Non-pigmented ciliary epithelial cell (primary cell): ENCODE measurements at regions not wholly inside any gene's neighbourhood (a gene's known extent, or its start where the extent isn't known, plus 50 kb on each side); places are given as distances from the start of the nearest gene placed in this dataset.

ENCODE experiments used
- DNase-seq: peaks from one replicate; pipeline ENCODE4 v3.0.0-alpha.2; 2010; ENCODE audit warnings: low read depth

DNA sequence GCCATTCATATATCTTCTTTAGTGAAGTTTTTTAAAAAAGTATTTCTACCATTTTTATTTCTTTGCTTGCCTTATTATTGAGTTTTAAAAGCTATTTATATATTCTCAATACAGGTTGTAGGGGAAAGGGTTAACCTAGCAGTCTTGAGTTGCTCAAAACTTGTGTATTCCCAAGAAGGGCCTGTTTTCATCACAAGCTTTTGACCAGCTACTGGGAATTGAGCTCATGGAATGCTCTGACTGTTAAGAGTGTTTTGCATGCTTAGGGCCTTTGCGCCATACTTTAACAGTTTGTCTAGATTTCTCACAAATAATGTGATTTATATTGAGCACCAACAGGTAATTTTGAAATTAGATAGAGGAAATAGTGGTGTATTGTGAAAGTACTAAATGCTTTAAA, 72.0 kb upstream of the CALCR start:
- DNase-seq = no peak

DNA sequence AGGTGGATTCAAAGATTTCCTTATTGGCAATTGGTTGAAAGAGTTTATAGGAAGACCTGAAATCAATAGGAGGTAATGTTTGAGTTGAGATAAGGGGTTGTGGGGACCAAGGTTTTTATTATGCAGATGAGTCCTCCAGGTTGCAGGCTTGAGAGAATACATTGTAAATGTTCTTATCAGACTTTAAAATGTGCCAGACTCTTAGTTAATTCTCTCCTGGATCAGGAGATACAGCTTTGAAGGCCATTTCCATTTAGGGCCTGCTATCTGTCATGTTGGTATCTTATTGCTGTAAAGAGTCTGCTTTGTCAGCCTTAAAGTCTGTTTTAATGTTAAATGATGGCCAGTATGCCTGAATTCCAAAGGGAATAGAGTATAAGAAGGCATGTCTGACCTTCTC, 61.8 kb upstream of the CALCR start:
- no peak for DNase-seq

DNA sequence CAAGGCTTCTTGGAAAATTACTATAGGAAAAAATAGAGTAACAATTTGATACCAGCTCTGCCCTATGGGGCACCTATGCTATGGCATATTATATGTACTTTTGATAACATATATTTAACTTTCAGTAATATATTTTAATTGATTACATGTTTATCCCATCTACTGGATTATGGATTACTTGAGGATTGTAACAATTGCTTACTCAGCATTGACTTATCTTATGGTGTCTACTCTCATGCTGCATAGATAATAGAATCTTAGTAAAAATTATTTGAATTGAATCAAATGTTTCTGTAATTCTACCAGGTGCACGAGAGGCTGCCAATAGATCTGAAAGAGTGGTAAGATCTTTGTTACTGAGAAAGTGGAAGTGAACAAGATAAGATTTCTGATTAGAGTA, 57.8 kb upstream of the CALCR start:
- no peak for DNase-seq

DNA sequence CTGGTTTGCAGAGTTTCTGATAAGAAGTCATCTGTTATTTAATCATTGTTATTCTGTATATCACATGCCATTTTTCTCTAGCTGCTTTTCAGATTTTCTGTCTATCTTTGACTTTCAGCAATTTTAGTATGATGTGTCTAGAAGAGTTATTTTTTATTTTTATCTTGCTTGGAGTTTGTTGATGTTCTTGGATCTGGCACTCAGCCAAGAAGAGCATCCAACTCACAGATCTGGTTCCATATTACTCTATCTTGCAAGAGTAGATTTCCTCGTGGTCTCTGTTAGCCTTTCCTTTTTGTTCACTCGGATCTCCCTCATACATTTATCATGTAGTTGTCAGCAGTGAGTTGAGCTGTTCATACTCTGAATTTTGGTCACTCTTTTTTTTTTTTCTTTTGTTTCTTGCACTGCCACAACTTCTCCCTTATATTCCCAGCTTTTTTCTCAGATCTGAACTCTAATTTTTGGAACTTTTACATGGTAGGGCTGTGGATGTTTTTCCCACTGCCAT, 54.8 kb upstream of the CALCR start:
- no peak for DNase-seq

DNA sequence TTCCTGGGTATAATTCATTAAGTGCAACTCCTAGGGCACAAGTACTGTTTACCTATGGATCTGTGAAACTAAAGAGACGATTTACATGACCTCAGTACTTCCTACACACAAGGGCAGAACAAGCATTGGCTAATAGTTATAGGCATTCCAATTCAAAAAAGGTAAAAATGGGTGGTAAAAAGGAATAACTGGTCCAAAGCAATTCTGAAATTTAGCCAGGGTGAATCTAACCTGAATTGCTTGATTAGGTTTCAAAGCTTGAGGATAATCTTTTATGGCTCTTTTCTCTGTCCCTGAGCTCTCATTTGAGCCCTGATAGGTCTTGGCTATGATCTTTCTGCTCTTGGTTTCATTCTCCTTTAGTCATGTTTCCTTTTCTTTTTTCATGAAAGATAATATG, 52.3 kb upstream of the CALCR start:
- DNase-seq = no peak
